ENCODE measurements at regions not wholly inside any gene's neighbourhood (a gene's known extent, or its start where the extent isn't known, plus 50 kb on each side); places are given as distances from the start of the nearest gene placed in this dataset.

DNA sequence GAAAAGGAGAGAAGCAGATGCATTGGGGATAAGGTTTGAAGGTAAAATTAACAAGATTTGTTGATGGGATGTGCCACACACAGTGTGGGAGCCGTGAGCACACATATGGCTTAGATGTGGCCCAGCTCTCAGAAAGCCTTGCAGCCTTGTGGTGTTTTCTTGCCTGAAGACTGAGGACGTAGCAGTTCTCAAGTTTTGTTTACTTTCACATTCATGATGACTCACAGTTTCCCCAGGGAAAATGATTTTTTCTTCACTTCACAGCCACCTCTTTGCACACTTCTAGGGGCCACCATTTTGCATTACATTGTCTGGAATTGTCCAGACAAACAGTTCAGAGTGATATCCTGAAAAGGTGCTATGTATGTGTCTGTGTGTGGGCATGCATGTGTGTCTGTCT is 126.2 kb downstream of the BASP1 start:
- no peak for TF ChIP-seq CTCF (IDR thresholded peaks at IDR 0.05)
- H3K27me3 Mint-ChIP-seq = no peaks in the 10 kb centered on the region
- ATAC-seq = no peak
- no peak overlapping the region for H3K27ac Mint-ChIP-seq
- H3K9me3 Mint-ChIP-seq = peaks cover 8% of the 10 kb centered on the region
- no peaks in the 10 kb centered on the region for H3K36me3 Mint-ChIP-seq (ENCODE audit: low read depth)
- CTCF ChIA-PET = no interaction called here
- H3K4me1 Mint-ChIP-seq (ENCODE audit: low read depth) = no peaks in the 10 kb centered on the region
- POLR2A ChIA-PET = no interaction called here
- intact Hi-C loops (cut with micrococcal nuclease) = no loop called here
- no peak overlapping the region for H3K4me3 Mint-ChIP-seq
- DNase-seq = no peak

- no peak overlapping the region for H3K4me3 Mint-ChIP-seq
- H3K27ac Mint-ChIP-seq = no peak overlapping the region
- H3K36me3 Mint-ChIP-seq (ENCODE audit: low read depth) = no peaks in the 10 kb centered on the region
- ChIA-PET POLR2A (no interaction called here), CTCF (no interaction called here)
- no peak for DNase-seq
- ATAC-seq = no peak
- intact Hi-C loops (cut with micrococcal nuclease) = no loop called here
- peaks cover 5% of the 10 kb centered on the region for H3K9me3 Mint-ChIP-seq
- no peak for TF ChIP-seq CTCF (IDR thresholded peaks at IDR 0.05)
- H3K4me1 Mint-ChIP-seq (ENCODE audit: low read depth) = no peaks in the 10 kb centered on the region
- H3K27me3 Mint-ChIP-seq = no peaks in the 10 kb centered on the region
These were observed 129.4 kb downstream of the BASP1 start for GRCh38 chr5:17346811-17347210.

DNA sequence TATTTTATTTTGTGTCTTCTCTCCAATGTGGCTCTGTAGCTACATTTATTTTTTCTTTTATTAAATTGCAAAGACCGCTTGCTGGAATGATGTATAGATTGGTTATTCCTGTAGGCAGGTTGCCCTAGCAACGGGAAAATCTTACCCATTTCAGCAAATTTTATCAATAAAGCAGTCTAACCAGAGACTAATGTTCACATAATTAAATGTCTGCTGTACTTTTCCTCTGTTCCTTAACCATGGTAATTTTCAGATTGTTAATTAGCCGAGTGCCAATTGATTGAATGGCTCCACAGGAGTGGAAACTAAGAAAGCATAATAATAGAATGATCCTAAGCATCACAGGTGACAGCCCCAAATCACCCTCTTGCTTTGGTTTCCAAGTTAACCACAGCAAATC is 134.8 kb downstream of the BASP1 start:
- no peak overlapping the region for H3K27ac Mint-ChIP-seq
- CTCF ChIA-PET = no interaction called here
- no peak for TF ChIP-seq CTCF (IDR thresholded peaks at IDR 0.05)
- DNase-seq (no peak), ATAC-seq (no peak)
- H3K4me3 Mint-ChIP-seq = no peak overlapping the region
- peaks cover 4% of the 10 kb centered on the region for H3K9me3 Mint-ChIP-seq
- no peaks in the 10 kb centered on the region for H3K4me1 Mint-ChIP-seq (ENCODE audit: low read depth)
- intact Hi-C loops (cut with micrococcal nuclease) = no loop called here
- H3K27me3 Mint-ChIP-seq = no peaks in the 10 kb centered on the region
- POLR2A ChIA-PET = no interaction called here
- H3K36me3 Mint-ChIP-seq (ENCODE audit: low read depth) = no peaks in the 10 kb centered on the region

DNA sequence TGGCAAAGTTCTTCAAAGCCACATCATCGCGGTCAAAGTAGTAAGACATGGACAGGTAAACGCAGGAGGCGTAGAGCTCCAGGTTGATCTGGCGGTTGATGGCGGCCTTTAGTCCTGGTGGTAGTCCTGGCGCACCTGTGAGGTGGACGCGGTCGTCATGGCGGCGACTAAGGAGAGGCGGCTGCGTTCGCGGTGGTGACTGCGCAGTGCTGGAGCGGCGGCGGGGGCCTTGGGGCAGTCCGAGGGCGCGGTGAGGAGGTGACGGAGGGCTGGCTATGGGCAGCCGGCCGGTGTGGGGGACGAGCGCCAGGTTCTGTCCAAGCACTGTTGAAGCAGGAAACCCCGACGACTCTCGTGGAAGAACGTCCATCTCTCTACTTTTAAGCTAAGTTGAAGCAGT is 136.8 kb downstream of the BASP1 start:
- intact Hi-C loops (cut with micrococcal nuclease) = no loop called here
- POLR2A ChIA-PET = no interaction called here
- no peaks in the 10 kb centered on the region for H3K36me3 Mint-ChIP-seq (ENCODE audit: low read depth)
- DNase-seq = no peak
- peaks cover 9% of the 10 kb centered on the region for H3K9me3 Mint-ChIP-seq
- no peak for TF ChIP-seq CTCF (IDR thresholded peaks at IDR 0.05)
- H3K4me1 Mint-ChIP-seq (ENCODE audit: low read depth) = no peaks in the 10 kb centered on the region
- H3K27me3 Mint-ChIP-seq = no peaks in the 10 kb centered on the region
- H3K27ac Mint-ChIP-seq = no peak overlapping the region
- no peak overlapping the region for H3K4me3 Mint-ChIP-seq
- ATAC-seq = no peak
- CTCF ChIA-PET = no interaction called here

GRCh38 chr5:17355586-17356346 is 138.3 kb downstream of the BASP1 start:
- ATAC-seq = no peak
- DNase-seq = no peak
- H3K36me3 Mint-ChIP-seq (ENCODE audit: low read depth) = no peaks in the 10 kb centered on the region
- peaks cover 9% of the 10 kb centered on the region for H3K9me3 Mint-ChIP-seq
- CTCF ChIA-PET = no interaction called here
- H3K27me3 Mint-ChIP-seq = no peaks in the 10 kb centered on the region
- no peaks in the 10 kb centered on the region for H3K4me1 Mint-ChIP-seq (ENCODE audit: low read depth)
- H3K27ac Mint-ChIP-seq = no peak overlapping the region
- no peak for TF ChIP-seq CTCF (IDR thresholded peaks at IDR 0.05)
- H3K4me3 Mint-ChIP-seq = no peak overlapping the region
- intact Hi-C loops (cut with micrococcal nuclease) = no loop called here
- POLR2A ChIA-PET = no interaction called here
